HG03066 (cell line): ENCODE measurements at regions not wholly inside any gene's neighbourhood (a gene's known extent, or its start where the extent isn't known, plus 50 kb on each side); places are given as distances from the start of the nearest gene placed in this dataset.

ENCODE experiments used
- ATAC-seq: cut with Tn5 transposase; IDR thresholded peaks from one replicate; pipeline ENCODE4 v1.9.1; 2021; ENCODE audit warnings: low read depth; ENCODE audit not compliant: unreplicated experiment

DNA sequence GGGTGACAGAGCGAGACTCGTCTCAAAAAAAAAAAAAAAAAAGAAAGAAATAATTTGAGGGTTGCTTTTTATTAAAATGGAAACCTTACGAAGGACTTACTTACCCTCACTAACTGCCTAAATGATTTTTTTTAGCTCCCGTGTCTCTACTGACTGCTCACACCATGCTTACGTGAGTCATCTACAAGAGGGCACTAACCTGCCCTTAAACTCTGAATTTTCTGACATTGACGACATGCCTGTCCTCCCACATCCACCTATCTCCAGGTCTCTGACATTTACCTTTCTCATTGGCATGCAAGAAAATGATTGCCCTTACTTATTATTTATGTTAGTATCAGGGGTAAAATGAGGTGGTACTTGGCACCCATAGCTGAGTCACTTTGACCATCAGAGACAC lies 1286.3 kb upstream of the AUTS2 start:
- no peak for ATAC-seq

DNA sequence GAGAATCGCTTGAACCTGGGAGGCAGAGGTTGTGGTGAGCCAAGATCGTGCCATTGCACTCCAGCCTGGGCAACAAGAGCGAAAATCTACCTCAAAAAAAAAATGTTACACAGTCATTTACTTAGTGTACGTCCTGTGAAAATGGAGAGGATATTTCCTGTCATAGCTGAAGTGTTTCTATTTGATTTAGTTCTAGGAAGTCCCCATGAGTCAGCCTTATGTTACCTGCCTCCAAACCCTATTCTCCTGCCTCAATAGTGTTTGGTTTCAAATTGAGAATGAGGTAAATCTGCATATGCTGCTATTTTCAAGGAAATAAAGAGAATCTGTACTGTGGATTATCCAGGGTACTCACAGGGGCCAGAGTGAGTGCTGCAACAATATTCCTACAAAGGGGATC lies 1284.5 kb upstream of the AUTS2 start:
- ATAC-seq = no peak

DNA sequence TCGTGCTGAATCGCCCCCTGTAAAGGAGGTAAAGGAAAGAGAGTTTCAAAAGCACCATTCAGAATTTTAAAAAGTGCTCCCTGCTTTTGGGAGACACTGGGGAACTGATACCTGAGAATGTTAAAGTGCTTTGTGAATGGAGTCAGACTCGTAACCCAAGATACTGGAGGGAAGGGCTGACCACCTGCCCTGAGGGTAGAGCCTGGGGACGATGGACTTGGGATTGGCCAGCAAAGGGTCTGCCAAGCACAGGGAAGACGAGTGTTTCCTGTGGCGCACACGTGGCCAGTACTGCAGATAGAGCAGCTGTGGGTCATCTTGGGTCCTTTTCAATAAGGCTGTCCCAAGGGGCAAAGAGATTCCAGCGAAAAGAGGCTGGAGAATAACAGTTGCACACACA lies 1284.1 kb upstream of the AUTS2 start:
- no peak for ATAC-seq

DNA sequence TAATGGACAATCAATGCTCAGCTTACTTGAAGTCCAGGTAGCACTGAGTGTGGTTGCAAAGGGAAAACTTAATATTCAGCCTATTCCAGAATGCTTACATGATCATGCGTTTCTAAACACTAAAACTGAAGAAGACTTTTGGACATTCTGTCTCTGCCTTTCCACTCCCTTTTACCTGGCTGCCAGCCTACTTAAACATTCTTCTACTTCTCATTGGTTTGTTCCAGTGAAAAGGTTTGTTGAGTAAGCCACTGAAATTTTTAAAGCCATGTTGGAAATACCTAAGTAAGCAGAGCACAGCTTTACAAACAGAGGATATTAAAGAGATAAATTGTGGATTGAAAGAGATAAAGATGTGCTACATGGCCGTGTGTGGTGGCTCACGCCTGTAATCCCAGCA lies 1280.8 kb upstream of the AUTS2 start:
- no peak for ATAC-seq

DNA sequence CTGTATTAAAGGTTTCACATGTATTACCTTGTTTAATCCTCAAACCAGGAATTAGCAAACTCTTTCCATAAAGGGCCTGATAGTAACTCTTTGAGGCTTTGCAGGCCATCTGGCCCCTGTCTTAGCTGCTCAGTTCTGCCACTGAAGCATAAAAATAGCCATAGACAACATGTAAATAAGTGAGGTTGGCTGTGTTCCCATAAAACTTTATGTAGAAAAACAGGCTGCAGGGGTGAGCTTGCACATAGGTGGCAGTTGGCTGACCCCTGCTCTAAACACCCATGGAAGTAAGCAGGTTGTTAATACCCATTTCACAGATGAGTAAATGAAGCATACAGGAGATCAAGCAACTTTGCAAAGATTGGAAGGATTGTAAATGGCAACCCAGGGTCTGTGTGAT lies 1279.2 kb upstream of the AUTS2 start:
- no peak for ATAC-seq

DNA sequence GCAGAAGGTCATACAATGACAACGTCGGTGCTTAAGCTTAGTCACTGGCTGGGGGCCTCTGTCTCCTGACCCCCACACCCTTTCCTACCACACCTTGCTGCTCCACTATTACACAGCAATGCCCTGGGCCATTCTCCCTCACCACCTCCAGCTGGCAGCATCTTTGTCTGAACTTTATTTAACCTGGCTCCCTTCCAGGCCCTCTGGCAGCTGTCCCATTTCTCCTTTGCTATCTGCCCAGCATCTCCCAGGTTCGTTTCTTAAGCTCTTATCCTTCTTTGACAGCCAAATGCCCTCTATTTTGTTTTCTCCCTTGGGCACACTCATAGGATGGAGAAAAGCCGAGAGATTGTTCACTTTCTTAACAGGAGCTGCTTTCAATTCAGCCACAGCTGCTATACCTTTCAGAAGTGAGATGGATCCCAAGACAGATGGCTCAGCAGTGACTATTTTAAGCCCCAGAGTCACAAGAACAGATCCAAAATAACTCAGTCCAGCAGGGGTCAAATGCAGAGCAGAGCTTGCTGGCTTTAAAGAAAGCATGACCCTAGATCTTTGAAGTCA lies 1277.1 kb upstream of the AUTS2 start:
- no peak for ATAC-seq

DNA sequence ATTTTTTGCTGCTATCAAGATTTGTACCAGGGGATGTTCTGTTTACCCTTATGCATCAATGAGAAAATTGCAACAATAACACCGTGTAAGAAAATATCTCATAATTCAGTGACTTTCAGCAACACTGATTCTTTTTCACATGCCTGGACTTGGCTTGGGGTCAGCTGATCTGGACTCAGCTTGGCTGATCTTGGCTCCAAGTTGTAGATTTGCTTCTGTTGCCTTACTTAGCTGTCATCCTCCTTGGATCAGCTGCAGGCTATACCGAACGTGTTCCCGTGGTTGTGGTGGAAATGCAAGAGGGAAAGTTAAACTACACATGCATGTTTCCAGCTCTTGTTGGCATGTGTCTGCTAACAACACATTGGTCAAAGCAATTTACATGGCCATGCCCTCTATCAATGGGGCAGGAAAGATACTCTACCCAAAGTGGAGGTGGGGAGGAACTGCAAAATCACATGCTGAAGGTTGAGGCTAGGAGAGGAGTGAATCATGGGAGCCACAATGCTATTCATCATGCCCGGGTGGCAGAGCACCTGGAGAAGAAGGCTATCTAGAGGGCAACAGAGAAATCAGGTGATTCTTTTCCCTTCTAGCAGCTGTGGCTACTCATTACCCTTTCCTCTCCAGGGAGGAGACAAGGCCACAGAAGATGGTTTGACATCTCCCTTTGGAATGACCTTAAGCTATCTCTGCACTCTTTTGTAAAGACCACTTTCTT lies 1276.3 kb upstream of the AUTS2 start:
- ATAC-seq = no peak

DNA sequence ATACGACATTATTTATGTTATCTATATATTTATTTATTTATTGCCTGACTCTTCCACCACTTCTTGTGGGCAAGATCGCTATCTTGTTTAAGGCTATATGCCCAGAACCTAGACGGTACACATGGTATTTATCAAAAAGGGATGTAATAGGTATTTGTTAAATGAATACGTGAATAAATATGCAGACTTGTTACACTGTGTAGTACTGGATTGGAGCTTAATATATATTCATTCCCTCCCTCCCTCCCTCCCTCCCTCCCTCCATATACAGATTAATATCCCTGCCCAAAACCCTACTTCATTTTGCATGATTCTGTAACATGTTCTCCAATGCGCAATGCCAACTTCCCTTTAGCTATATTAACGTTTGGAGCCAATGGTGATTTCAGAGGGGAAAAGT lies 1273.7 kb upstream of the AUTS2 start:
- ATAC-seq = no peak

DNA sequence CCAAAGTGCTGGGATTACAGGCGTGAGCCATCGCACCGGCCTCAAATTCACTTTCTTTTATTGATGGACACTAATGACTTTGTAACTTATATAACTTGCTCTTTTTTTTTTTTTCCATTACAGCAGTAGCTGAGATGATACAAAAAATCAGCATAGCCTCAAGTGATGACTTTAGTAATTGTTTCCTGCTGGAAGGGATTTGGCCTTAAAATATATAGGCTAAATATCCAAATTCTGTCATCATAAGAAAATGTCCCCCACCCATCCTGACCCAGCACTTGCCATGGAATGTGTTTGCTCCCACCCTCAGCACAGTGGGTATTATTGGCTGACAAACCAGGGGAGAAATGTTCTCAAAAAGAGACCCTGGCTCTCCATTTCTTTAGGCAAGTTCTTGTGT lies 1264.1 kb upstream of the AUTS2 start:
- ATAC-seq = no peak

DNA sequence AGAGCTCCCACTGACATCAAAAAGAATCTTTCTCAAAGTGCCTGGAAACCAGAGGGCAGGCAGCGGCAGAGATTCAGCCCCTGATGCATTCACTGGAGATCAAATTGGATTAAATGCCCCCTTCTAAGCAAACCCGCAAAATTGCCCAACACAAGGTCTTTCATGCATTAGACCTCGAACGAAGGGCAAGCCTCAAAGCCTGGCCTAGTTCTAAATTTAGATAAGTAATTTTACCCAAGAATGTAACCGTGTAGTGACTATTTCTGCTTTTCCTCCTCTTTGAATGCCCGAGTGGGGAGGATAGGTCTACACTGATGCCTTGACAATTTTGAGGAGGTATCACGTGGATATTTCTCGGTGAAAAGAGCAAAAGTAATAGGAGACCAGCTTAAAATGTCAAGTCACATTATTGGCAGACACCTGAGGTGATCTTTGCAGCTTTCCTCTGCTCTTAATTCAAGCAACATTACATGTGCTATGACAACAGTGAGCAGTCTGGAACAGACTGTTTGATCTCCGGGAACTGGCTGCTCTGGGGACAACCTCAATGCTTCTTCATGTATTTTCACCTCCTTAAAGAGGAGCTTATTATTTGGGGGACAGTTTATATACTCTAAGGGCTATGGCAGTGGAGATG lies 1263.5 kb upstream of the AUTS2 start:
- no peak for ATAC-seq

DNA sequence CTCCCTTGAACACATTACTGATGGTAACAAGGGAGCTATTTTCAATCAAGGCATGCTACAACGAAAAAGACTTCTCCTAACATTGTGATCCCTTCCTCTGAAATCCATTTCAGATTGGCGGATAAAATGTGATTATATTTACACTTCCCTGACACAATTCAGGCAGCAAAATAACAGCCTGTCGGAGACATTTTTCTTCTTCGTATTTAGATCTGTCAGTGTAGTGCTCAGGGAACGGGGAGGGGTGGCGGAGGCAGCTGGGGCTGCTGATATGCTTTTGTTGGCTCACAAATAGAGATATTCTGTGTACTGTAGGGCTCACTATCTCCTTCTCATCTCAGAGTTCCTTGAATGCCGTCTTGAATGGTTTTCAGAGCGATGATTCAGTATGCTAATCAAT lies 1261.7 kb upstream of the AUTS2 start:
- ATAC-seq = no peak

DNA sequence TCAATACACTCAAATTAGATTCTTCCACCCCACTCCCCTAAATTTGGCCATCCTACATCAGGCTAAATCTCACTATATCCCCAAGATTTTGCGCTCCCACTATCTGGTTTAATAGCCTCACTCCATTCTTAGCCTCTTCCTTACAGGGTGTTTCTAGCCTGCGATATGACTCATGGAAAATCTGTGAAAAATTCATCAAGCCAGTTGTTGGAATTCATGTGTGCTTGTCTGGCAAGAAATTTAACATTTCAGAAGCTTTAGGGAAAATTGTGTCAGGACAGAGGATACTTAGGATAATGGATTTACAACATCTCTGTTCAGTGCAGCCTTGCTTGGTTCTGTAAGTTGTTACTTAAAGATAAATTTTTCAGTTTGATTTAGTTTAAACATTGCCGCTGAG lies 1249.9 kb upstream of the AUTS2 start:
- ATAC-seq = no peak

DNA sequence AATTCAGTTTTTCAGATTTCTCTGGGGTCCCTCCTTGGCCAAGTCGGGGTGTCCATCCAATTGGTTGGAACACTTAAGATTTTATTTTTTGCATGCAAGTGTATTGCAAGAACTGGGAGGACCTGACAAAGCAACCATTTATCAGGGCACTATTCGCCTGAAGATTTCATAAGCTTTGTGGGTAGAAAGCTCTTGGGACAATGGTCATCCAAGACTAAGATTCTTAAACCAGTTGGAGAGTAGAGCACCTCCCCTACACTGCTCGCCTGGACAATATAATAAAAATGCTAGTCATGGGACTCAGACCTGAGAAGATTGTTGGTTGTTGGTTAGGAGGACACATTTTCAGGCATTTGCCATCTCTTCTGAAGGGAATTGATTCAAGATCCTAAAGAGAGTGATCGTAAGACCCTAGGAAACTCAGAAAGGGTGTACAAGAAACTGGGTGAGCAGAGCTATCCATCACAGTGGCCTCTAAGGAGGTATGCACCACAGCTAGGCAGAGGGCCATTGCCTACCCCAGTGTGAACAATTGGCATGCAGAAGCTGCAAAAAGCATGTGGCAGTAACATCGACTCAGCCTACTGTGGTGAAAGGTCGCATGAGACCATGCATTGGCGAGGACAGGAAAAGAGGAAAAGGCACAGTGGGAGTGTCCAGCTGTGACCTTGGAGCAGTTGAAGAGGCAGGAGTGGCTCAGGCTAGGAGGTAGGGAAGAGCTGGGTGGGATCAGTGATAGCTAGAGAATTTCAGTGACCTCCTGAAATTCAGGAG lies 1235.3 kb upstream of the AUTS2 start:
- no peak for ATAC-seq

DNA sequence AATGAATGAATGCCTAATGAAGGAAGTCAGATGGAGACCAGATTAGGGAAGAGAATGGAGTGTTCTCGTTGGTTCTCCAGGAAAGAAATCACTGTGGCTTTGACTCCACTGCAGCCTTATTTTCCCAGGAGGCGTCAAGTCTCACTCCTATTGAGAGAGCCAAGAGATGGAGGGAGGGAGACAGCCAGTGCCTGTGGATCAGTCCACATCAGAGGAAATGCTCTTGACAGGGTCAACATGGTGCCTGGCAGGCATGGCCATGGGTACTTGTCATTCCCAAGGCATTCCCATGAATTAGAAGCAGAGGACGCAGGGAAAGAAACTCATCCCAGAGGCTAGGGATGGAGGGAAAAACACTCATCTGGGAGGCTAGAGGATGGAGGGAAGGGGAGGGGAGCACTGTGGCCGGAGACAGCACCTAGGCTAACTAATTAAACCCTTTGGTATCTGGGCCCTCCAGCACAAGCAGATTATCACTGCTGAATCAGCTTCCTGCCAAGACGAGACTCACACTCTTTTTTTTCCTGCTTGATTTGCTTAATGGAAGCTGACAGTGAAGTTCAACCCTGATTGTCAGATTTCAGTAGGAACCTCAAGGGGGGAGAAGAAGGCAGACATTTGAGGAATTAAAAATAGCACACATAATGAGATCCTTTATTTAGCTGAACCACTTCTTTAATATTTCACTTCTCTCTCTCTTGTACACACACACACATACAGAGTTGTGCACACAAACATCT lies 1233.2 kb upstream of the AUTS2 start:
- ATAC-seq = no peak

DNA sequence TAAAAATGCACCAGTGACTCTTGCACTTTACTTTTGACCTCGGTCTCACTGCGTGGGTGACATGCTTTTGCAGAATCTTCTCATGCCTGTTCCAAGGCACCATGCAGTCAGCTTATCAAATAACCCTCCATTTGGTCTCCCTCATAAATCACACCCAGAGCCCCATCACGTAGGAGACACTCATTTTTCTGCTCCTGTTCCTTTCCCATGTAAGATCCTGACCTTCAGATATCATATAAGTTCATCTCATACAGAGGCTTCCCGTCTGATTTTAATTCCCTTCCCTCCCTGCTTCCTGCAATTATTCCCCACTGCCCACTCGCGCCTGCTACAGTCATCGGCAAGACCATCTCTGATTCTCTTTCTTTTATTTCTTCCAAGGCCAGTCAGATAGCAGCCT lies 1226.3 kb upstream of the AUTS2 start:
- ATAC-seq = no peak

DNA sequence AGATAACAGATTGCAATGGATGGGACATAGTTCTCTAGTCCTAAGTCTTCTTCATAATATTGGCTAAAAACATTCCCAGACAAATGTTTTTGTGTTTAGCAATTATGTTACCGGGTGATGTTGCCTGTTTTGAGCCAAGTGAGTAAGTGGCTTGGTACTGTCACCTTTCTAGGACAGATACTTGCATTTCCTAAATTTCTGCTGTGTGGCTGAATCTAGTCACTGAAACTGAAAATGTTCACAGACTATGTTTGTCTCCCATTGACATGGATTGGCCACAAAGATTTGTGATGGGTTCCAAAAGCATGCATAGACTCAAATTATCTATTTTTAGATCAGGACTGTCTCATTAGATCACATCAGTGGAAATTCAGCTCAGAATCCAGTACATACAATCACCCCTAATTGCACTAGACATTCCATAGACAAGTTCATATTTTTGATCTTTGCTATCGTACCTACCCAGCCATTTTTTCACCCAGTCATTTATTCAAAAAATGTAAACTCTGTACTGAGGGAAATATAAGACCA lies 1222.1 kb upstream of the AUTS2 start:
- ATAC-seq = no peak

DNA sequence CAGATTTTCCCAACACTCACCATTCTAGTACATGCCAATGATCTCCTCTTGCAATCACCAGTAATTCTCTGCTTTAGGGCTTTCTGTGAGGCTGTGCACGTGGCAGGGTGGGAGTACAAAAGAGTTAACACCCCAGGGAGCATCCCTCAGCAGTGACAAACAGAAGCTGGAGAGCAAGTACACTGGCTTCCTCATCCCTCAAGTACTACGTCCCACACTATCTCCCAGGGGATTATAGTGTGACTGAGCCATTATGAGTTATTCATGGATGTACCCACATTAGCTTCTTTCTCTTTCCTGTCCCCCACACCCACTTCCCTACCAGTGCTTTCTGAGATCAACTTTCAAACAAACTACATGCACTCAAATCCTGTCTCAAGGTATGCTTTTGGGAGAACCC lies 1216.5 kb upstream of the AUTS2 start:
- ATAC-seq = no peak

DNA sequence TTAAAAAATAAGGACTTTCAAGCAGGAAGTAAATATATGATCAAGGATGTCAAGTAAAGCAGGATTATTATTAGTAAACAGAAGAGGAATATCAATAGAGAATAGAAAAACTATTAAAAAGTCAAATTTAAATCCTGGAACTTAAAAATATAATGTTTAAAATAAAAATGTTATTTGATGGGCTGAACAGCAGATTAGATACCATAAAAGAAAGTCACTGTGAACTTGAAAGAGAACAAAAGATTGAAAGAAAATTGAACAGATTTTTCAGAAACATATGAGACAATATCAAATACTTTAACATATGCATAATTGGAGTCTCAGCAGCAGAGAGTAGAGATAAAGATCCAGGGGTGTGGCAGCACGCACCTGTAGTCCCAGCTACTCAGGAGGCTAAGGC lies 1213.7 kb upstream of the AUTS2 start:
- ATAC-seq = no peak

DNA sequence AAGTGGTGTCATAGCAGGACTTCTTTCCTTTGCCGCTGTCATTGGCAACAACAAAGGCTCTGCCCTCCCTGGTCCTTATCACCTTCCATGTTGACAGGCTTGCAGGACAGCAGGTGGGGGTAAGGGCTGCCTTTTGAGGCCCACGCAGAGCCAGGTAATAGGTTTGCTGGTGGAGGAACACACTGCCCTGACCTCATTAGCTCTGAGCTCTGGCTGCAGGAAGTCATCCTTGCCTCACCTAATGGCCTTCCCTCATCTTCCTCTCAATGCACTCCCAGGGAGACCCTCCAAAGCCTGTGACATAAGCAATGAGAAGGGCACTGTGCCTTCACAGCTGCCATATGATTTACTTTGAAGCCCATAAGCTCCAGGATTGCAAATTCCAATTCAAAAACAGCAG lies 1205.2 kb upstream of the AUTS2 start:
- no peak for ATAC-seq

DNA sequence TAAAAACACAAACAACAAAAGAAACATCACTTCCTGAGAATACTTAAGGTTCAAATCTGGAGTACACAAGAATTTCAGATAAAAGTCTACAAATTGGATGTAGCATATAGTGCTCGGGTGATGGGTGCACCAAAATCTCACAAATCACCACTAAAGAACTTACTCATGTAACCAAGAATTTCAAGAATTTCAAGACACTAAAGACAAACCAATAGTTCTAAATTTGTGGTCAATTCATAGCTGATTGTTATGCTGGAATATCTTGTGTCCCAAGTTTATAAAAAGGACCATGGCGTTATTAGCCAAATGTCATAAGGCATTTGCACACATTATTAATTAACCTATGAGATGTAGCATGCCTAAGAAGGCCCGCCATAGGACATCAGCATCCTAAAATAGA lies 1204.1 kb upstream of the AUTS2 start:
- no peak for ATAC-seq
